ENCODE measurements at regions not wholly inside any gene's neighbourhood (a gene's known extent, or its start where the extent isn't known, plus 50 kb on each side); places are given as distances from the start of the nearest gene placed in this dataset.
"Not testable (repeated sequence)": the region's sequence is repeated elsewhere in the genome, so short reads cannot be mapped to it uniquely, and the experiment has no call there.

DNA sequence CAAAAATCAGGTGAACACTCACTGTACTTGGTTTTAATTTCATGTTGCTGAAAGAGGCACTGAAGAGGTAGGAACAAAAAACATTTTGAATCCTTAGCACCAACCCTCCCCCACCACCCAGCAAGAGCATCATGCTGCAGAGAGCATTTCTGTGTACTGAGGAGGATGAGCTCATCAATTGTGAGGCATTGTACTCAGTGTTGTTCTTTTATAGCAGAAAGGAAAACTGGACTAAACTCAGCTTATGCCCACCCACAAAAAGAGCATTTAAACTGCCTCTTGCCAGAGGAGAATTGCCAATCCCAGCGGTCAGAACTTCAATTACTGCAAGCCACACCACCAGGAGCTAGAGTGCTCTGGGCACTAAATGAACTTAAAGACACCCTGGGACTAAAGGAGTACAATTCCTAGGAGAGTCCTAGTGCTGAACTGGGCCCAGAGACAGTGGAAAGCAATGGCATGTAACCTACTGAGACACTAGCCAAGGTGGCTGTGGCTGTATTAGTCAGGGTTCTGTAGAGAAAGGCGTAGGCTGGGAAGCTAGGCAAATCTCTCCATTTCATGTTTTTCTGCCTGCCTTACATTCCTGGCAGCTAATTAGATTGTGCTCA is 280.7 kb upstream of the KLHL4 start:
- no peak for DNase-seq (ENCODE audit: low read depth in 2 of 3, low spot score in 1 of 3)

GRCh38 chrX:87265518-87265917 is 252.1 kb upstream of the KLHL4 start:
- DNase-seq (ENCODE audit: low read depth in 2 of 3, low spot score in 1 of 3), result no peak

DNA sequence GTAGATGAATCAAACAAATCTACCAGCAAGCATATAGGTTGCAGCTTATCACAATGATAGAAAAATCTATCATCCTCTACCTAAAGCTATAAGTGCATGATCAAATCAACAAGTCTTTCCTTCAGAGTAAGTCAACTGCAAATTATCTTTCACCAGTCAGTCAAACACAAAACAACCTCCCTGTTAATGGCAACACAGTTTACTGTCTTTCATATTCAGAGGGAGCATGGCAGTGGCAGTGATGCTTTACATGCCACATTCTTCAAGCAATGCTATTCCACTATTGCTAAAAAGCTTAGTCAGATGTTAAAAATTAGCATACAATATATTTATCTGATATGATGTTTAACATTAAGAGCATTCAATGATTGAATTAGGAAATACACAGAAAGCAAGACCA is 245.1 kb upstream of the KLHL4 start:
- DNase-seq (ENCODE audit: low read depth in 2 of 3, low spot score in 1 of 3), result no peak

DNA sequence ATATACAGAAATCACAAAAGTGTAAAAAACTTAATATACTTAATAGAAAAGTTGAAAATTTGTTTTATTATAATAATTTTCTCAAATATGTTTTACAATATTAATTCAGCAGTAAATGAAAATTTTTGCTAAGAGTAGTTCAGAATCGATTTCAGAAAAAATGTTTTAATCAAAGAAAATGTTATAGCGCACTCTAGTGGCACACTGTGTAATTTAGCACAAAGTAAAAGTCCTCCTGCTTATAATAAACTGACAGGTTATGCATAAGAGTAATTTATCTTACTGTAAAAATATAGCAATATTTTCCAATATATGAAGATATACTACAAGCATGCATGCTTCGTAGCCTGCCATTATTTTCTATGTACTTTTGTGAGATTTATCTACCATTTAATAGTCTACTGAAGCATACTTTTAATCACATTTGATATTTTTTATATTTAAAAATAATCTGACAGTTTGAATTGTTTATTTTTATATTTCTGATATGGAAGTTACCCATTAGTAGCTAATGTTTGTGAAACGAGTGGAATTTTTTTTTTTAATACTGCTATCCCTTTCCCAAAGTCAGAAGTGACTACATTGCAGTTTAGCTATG is 217.9 kb upstream of the KLHL4 start:
- peak in 1 of 3 donors; percentile 3 for DNase-seq (ENCODE audit: low read depth in 2 of 3, low spot score in 1 of 3)

- DNase-seq (ENCODE audit: low read depth in 2 of 3, low spot score in 1 of 3), result no peak
Observed at GRCh38 chrX:87310780-87311179, 206.8 kb upstream of the KLHL4 start.

- no peak for DNase-seq (ENCODE audit: low read depth in 2 of 3, low spot score in 1 of 3)
Observed at GRCh38 chrX:87327267-87327666, 190.3 kb upstream of the KLHL4 start.

- no peak for DNase-seq (ENCODE audit: low read depth in 2 of 3, low spot score in 1 of 3)
Observed at GRCh38 chrX:87337267-87337666, 180.3 kb upstream of the KLHL4 start.

- DNase-seq (ENCODE audit: low read depth in 2 of 3, low spot score in 1 of 3), result no peak
Observed at GRCh38 chrX:87338510-87338909, 179.1 kb upstream of the KLHL4 start.

GRCh38 chrX:87370865-87371264 is 146.7 kb upstream of the KLHL4 start:
- DNase-seq (ENCODE audit: low read depth in 2 of 3, low spot score in 1 of 3), result no peak

GRCh38 chrX:87374324-87374723 is 143.3 kb upstream of the KLHL4 start:
- DNase-seq (ENCODE audit: low read depth in 2 of 3, low spot score in 1 of 3), result no peak

DNA sequence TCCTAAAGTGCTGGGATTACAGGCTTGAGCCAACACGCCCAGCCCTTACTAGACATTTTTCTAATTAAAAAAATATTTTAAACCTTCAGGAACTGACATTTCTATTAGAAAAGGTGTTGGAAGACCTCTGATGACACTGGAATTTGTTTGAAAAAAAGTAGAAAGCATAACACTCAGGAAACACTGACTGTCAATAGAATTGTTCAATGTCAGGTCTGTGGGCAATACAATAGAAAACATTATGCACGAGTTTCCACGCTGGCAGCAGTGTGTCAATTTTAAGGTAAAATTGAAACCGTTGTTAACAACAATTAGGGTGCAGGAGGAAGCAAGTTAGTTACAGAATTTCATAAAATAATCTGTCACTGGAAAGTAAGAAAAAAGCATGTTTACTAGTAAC is 140.7 kb upstream of the KLHL4 start:
- no peak for DNase-seq (ENCODE audit: low read depth in 2 of 3, low spot score in 1 of 3)

- no peak for DNase-seq (ENCODE audit: low read depth in 2 of 3, low spot score in 1 of 3)
Observed at GRCh38 chrX:87388381-87388780, 129.2 kb upstream of the KLHL4 start.

DNA sequence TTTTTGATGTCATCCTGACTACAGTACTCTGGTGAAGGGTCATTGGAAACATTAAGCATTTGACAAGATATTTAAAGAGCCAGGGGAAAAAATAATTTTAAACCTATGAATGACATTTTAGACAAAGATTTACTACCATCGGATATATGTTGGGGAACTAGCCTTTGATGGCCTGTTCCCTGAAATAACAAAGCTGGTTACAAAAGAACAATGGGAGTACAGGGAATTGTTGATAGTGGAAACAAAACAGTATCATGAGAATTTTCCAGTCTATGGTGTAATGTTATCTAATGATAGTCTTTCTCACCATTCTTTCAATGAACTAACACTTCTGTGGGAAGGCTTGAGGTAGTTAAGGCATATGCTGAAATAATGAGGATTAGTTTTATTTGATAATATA is 125.9 kb upstream of the KLHL4 start:
- DNase-seq (ENCODE audit: low read depth in 2 of 3, low spot score in 1 of 3), result no peak

GRCh38 chrX:87392369-87392768 is 125.2 kb upstream of the KLHL4 start:
- DNase-seq (ENCODE audit: low read depth in 2 of 3, low spot score in 1 of 3), result no peak

GRCh38 chrX:87397103-87397886 is 120.3 kb upstream of the KLHL4 start:
- DNase-seq (ENCODE audit: low read depth in 2 of 3, low spot score in 1 of 3), result no peak

DNA sequence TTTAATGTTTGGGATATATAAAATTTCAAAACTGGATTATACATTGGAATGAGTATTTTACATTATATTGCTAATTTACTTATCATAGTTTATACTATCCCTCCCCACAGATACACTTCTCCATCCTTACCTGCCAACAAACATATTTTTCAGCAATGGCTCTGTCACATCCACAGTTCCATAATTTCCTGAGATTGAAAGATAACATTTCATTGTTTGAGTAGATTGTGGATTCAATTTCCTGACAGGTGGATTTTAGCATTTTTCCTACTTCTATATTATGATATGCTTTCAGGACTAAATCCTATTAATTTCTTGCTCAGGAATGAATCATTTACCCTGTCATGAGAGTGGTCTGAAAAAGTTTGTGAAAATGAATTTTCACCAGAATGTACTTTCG is 115.3 kb upstream of the KLHL4 start:
- no peak for DNase-seq (ENCODE audit: low read depth in 2 of 3, low spot score in 1 of 3)

DNA sequence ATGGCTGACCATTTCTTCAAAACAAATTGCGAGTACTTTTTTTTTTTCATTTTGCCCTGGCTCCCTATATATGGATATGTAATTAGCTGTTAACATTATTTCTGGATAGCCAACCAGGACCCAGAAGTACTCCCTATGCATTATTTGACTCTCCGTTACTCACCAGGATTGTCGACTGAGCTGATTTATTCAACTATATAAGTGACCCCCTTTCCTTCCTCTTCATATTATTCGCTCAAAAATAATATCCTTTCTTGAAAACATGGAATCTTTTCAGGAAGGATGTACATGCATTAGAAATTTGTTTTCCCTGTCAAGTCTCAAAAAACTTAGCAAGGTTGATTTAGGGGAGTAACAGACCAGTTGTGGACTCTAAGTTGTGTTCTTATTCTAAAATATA is 114.1 kb upstream of the KLHL4 start:
- no peak for DNase-seq (ENCODE audit: low read depth in 2 of 3, low spot score in 1 of 3)

DNA sequence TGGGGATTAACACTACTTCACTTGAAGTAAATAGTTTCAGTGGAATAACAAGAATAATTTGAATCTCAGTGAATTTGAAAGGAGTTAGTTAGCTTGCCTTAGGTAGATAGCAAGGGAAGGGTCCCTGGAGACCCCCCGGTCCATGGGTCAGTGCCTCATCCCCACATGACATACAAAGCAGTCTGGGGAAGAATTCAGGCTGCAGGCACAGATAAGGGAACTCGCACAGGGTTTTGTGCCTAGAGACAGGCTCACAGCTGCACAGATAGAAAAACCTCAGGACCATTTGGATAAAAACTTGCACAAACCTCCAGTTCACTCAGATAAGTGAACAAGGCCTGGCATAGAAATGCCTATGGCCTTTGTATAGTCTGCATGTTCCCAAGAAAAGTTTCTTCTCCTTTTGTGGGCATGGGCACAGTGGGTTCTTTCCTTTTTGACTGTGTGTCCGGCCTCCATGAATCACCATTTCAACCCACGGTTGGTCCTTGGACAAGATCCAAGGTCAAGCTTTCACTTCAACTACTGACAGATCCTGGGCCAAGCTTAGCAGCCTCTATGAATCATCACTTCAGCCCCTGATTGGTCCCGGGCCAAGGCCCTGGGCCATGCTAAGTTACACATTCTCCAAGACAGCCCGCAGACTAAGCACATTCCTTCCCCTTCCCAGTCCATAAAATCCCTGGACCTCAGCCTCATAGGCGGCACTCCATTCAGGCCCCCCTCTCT is 108.3 kb upstream of the KLHL4 start:
- DNase-seq (ENCODE audit: low read depth in 2 of 3, low spot score in 1 of 3), result no peak

- no peak for DNase-seq (ENCODE audit: low read depth in 2 of 3, low spot score in 1 of 3)
Observed at GRCh38 chrX:87425618-87426017, 92.0 kb upstream of the KLHL4 start.

GRCh38 chrX:87434618-87435017 is 83.0 kb upstream of the KLHL4 start:
- DNase-seq (ENCODE audit: low read depth in 2 of 3, low spot score in 1 of 3), result no peak

GRCh38 chrX:87448613-87449012 is 69.0 kb upstream of the KLHL4 start:
- DNase-seq (ENCODE audit: low read depth in 2 of 3, low spot score in 1 of 3), result not testable (repeated sequence)

DNA sequence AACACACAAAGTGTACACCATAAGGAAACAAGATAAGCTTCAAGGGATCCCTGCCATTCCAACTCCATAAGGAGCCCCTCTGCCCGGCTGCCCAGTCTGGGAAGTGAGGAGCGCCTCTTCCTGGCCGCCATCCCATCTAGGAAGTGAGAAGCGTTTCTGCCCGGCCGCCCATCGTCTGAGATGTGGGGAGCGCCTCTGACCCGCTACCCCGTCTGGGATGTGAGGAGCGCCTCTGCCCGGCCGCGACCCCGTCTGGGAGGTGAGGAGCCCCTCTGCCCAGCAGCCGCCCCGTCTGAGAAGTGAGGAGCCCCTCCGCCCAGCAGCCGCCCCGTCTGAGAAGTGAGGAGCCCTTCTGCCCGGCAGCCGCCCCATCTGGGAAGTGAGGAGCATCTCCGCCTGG is 51.8 kb upstream of the KLHL4 start:
- not testable (repeated sequence) for DNase-seq (ENCODE audit: low read depth in 2 of 3, low spot score in 1 of 3)
